Upper lobe of right lung (tissue), 1 donor: ENCODE measurements at regions not wholly inside any gene's neighbourhood (a gene's known extent, or its start where the extent isn't known, plus 50 kb on each side); places are given as distances from the start of the nearest gene placed in this dataset.
A peak's percentile ranks its signal among the peaks of the same experiment; 100 is the strongest.

ENCODE experiments used
- ATAC-seq: fragments of 200-7000 bp; cut with Tn5 transposase; one replicate; pipeline ENCODE4 v1.9.1; 2020; ENCODE audit warnings: mild to moderate bottlenecking, moderate library complexity
- DNase-seq: peaks from one replicate; pipeline ENCODE4 v3.0.0-alpha.2; 2020
- H3K27ac ChIP-seq: fragments of 200-600 bp; one replicate; pipeline ENCODE4 v1.8.0; 2022
- H3K27me3 ChIP-seq: fragments of 200-600 bp; one replicate; pipeline ENCODE4 v1.8.0; 2022; ENCODE audit warnings: mild to moderate bottlenecking
- H3K36me3 ChIP-seq: fragments of 200-600 bp; one replicate; pipeline ENCODE4 v1.8.0; 2022
- H3K4me1 ChIP-seq: fragments of 200-600 bp; one replicate; pipeline ENCODE4 v1.8.0; 2022
- H3K4me3 ChIP-seq: fragments of 200-600 bp; one replicate; pipeline ENCODE4 v1.8.0; 2022; ENCODE audit warnings: mild to moderate bottlenecking
- H3K9me3 ChIP-seq: fragments of 200-600 bp; one replicate; pipeline ENCODE4 v1.8.0; 2022
- CTCF ChIP-seq: fragments of 200-600 bp; IDR thresholded peaks from one replicate; pipeline ENCODE4 v1.8.0; 2022; ENCODE audit warnings: antibody characterized with exemption
- intact Hi-C: fragments of 100-400 bp; cut with DNase I; formaldehyde crosslinking; loops from one replicate; pipeline ENCODE4 v1.11.0; 2022
- donor health status: DM: no; HTN: yes; CAD: no; lungs with severe emphysema.

GRCh38 chr6:26193467-26194328 lies 106.5 kb downstream of the HFE start:
- no peak overlapping the region for H3K27ac ChIP-seq
- H3K4me1 ChIP-seq: no peaks in the 10 kb centered on the region
- ATAC-seq (no peak), DNase-seq (no peak)
- no peak for TF ChIP-seq CTCF
- no peak overlapping the region for H3K4me3 ChIP-seq
- no peaks in the 10 kb centered on the region for H3K36me3 ChIP-seq
- intact Hi-C loops: no loop called here
- H3K27me3 ChIP-seq: peaks cover 13% of the 10 kb centered on the region
- no peaks in the 10 kb centered on the region for H3K9me3 ChIP-seq

GRCh38 chr6:26194329-26194701 lies 107.1 kb downstream of the HFE start:
- intact Hi-C loops: no loop called here
- H3K27me3 ChIP-seq: peaks cover 18% of the 10 kb centered on the region
- ATAC-seq (no peak), DNase-seq (no peak)
- H3K4me3 ChIP-seq: no peak overlapping the region
- H3K27ac ChIP-seq: no peak overlapping the region
- no peaks in the 10 kb centered on the region for H3K36me3 ChIP-seq
- no peak for TF ChIP-seq CTCF
- no peaks in the 10 kb centered on the region for H3K9me3 ChIP-seq
- no peaks in the 10 kb centered on the region for H3K4me1 ChIP-seq

GRCh38 chr6:26194816-26195375 lies 107.7 kb downstream of the HFE start:
- Histone ChIP-seq H3K27ac (peak overlapping the region; percentile 79), H3K27me3 (peaks cover 24% of the 10 kb centered on the region), H3K4me1 (no peaks in the 10 kb centered on the region), H3K4me3 (peak overlapping the region; percentile 69), H3K36me3 (no peaks in the 10 kb centered on the region), H3K9me3 (no peaks in the 10 kb centered on the region)
- no peak for ATAC-seq
- intact Hi-C loops: no loop called here
- no peak for DNase-seq
- no peak for TF ChIP-seq CTCF

- no peaks in the 10 kb centered on the region for H3K36me3 ChIP-seq
- peak overlapping the region; percentile 79 for H3K27ac ChIP-seq
- peak; percentile 81 for ATAC-seq
- peak overlapping the region; percentile 69 for H3K4me3 ChIP-seq
- H3K27me3 ChIP-seq: peaks cover 29% of the 10 kb centered on the region
- H3K9me3 ChIP-seq: no peaks in the 10 kb centered on the region
- no peak for TF ChIP-seq CTCF
- peak; percentile 90 for DNase-seq
- no peaks in the 10 kb centered on the region for H3K4me1 ChIP-seq
- intact Hi-C loops: no loop called here
These were observed 108.2 kb downstream of the HFE start for GRCh38 chr6:26195376-26195923.

- intact Hi-C loops: no loop called here
- no peaks in the 10 kb centered on the region for H3K4me1 ChIP-seq
- H3K27me3 ChIP-seq: peaks cover 33% of the 10 kb centered on the region
- H3K27ac ChIP-seq: peak overlapping the region; percentile 79
- H3K4me3 ChIP-seq: peak overlapping the region; percentile 69
- no peak for TF ChIP-seq CTCF
- DNase-seq: no peak
- no peaks in the 10 kb centered on the region for H3K9me3 ChIP-seq
- no peak for ATAC-seq
- H3K36me3 ChIP-seq: no peaks in the 10 kb centered on the region
These were observed 109.0 kb downstream of the HFE start for GRCh38 chr6:26195924-26196845.
